B cell (primary cell): ENCODE measurements at regions not wholly inside any gene's neighbourhood (a gene's known extent, or its start where the extent isn't known, plus 50 kb on each side); places are given as distances from the start of the nearest gene placed in this dataset.

Source experiments
- CTCF ChIP-seq: fragments of 200-600 bp; IDR thresholded peaks from one replicate; pipeline ENCODE4 v1.8.0; 2022; ENCODE audit warnings: antibody characterized with exemption, mild to moderate bottlenecking
- EZH2 ChIP-seq: IDR thresholded peaks from 2 replicates; pipeline ENCODE4 v1.6.1; 2012; ENCODE audit warnings: borderline replicate concordance, low read depth, mild to moderate bottlenecking, moderate library complexity, low read length; ENCODE audit not compliant: insufficient read depth, poor library complexity, severe bottlenecking

GRCh38 chr19:28396287-28396831, 816.6 kb downstream of the UQCRFS1 start:
- no peak for TF ChIP-seq CTCF
- TF ChIP-seq EZH2: no peak
